A549 (cell line): ENCODE measurements at regions not wholly inside any gene's neighbourhood (a gene's known extent, or its start where the extent isn't known, plus 50 kb on each side); places are given as distances from the start of the nearest gene placed in this dataset.

Source experiments
- CBX8 ChIP-seq: fragments of 200-600 bp; sonication (generic); IDR thresholded peaks from 2 replicates; pipeline ENCODE4 v1.6.1; 2016
- CHD2 ChIP-seq: fragments of 150-350 bp; IDR thresholded peaks from 2 replicates; pipeline ENCODE4 v1.6.1; 2014; ENCODE audit warnings: low read length; ENCODE audit not compliant: partially characterized antibody
- CTCF ChIP-seq: fragments of >200 bp; sonication (Bioruptor Twin); formaldehyde crosslinking; IDR thresholded peaks from 3 replicates; pipeline ENCODE4 v1.5.1; 2016
- EHF ChIP-seq: fragments of 250-450 bp; sonication (Bioruptor Pico); IDR thresholded peaks from 2 replicates; pipeline ENCODE4 v1.5.0; 2020; ENCODE audit warnings: mild to moderate bottlenecking
- HMGXB4 ChIP-seq: fragments of 250-450 bp; sonication (Bioruptor Pico); IDR thresholded peaks from 2 replicates; pipeline ENCODE4 v1.5.0; 2021; ENCODE audit warnings: mild to moderate bottlenecking, moderate library complexity, borderline replicate concordance
- MAX ChIP-seq: IDR thresholded peaks from 2 replicates; pipeline ENCODE4 v1.6.1; 2012
- MAZ ChIP-seq: fragments of 150-350 bp; IDR thresholded peaks from 2 replicates; pipeline ENCODE4 v1.6.1; 2014; ENCODE audit warnings: antibody characterized with exemption, low read depth, low read length, borderline replicate concordance
- RAD21 ChIP-seq, 2 experiments: fragments of >200 bp in 1 of 2; sonication (Bioruptor Twin) in 1 of 2; formaldehyde crosslinking in 1 of 2; IDR thresholded peaks in 1 of 2; conservative IDR thresholded peaks in 1 of 2; 2 replicates in 1 of 2; 3 replicates in 1 of 2; pipeline ENCODE4 v1.6.1; 2012 to 2018; ENCODE audit warnings: inconsistent platforms in 1 of 2
- SMC3 ChIP-seq: fragments of >200 bp; sonication (Bioruptor Twin); formaldehyde crosslinking; IDR thresholded peaks from 3 replicates; pipeline ENCODE4 v1.6.1; 2018; ENCODE audit warnings: inconsistent platforms
- USF2 ChIP-seq: fragments of 450-650 bp; IDR thresholded peaks from 2 replicates; pipeline ENCODE4 v1.6.1; 2014; ENCODE audit warnings: antibody characterized with exemption

- no peak for TF ChIP-seq CTCF
- TF ChIP-seq CBX8: no peak
- TF ChIP-seq MAX: no peak
- TF ChIP-seq CHD2: no peak
- TF ChIP-seq SMC3: no peak
- TF ChIP-seq RAD21 (conservative IDR thresholded peaks at IDR 0.05 in 1 of 2, IDR thresholded peaks at IDR 0.05 in 1 of 2): no peak
- no peak for TF ChIP-seq EHF (CRISPR knock-in tag)
- no peak for TF ChIP-seq HMGXB4
- no peak for TF ChIP-seq USF2
- TF ChIP-seq MAZ: no peak
These were observed 260.8 kb upstream of the HABP2 start for GRCh38 chr10:113292086-113292485.
